HG02885 (cell line): ENCODE measurements at regions not wholly inside any gene's neighbourhood (a gene's known extent, or its start where the extent isn't known, plus 50 kb on each side); places are given as distances from the start of the nearest gene placed in this dataset.

Experiments
- ATAC-seq: cut with Tn5 transposase; IDR thresholded peaks from one replicate; pipeline ENCODE4 v1.9.1; 2021; ENCODE audit warnings: mild to moderate bottlenecking; ENCODE audit not compliant: unreplicated experiment, poor library complexity

DNA sequence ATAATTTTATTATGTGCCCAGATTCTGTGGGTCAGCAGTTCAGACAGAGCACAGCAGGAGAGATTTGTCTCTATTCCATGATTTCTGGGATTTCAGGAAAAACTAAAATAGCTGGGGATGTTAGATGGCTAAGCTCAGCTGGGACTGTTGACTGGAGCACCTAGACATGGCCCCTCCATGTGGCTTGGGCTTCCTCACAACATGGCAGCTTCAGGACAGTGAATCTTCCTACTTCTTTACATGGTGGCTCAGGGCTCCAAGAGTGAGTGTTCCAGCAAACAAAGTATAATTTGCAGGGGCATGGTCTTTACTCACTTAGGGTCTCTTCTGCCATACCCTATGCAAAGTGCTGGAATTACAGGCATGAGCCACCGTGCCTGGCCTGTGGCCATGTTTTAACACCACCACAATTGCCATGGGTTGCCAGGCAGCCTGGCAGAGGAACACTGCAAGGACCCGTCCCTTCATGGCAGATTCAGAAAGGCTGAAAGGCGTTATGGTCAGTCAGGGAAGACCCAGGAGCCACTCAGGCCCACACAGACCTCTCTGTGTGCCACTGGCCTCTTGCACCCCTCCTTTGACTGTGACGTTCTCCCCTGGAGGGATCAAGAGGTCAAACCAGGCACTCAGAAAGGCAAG lies 50.8 kb upstream of the ZMIZ1 start:
- no peak for ATAC-seq

DNA sequence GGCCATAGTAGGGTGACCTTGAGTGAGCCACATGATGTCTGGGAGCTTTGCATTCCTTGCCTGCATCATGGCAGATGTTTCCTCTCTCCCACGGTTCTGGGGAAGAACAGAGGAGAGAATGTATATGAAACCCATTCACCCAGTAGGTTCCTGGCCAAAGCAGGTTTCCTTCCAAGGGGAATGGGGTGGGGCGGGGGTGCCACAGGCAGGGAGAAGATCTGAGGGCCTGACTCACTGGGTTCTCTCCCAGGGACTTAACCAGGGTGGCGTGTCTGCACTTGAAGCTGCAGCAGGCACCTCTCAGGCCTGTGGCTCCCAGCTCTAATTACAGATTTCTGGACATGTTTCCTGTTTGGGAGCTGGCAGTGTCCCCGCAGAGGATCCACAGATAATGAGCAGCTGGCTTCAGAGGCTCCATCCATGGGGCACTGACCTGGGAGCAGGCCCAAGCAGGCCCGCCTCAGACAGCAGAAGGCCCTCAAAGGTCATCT lies 50.2 kb upstream of the ZMIZ1 start:
- ATAC-seq: no peak
